Lung microvascular endothelial cell (primary cell): ENCODE measurements at regions not wholly inside any gene's neighbourhood (a gene's known extent, or its start where the extent isn't known, plus 50 kb on each side); places are given as distances from the start of the nearest gene placed in this dataset.

Source experiments
- DNase-seq, 2 donors: peaks; one replicate each; pipeline versions ENCODE4 v3.0.0 to v3.0.0-alpha.2; 2010; ENCODE audit warnings: low read depth in 2 of 2

- no peak for DNase-seq
These were observed 176.5 kb downstream of the MEX3B start for GRCh38 chr15:81869161-81869954.

GRCh38 chr15:81865850-81866537 is 179.8 kb downstream of the MEX3B start:
- no peak for DNase-seq

- no peak for DNase-seq
These were observed 182.7 kb downstream of the MEX3B start for GRCh38 chr15:81863162-81863561.

GRCh38 chr15:81859737-81860516 is 185.9 kb downstream of the MEX3B start:
- DNase-seq: no peak

- no peak for DNase-seq
These were observed 187.2 kb downstream of the MEX3B start for GRCh38 chr15:81858586-81858985.

- no peak for DNase-seq
These were observed 187.7 kb downstream of the MEX3B start for GRCh38 chr15:81858136-81858535.

GRCh38 chr15:81856634-81857026 is 189.2 kb downstream of the MEX3B start:
- DNase-seq: no peak

- no peak for DNase-seq
These were observed 189.7 kb downstream of the MEX3B start for GRCh38 chr15:81856001-81856633.

- DNase-seq: no peak
These were observed 192.6 kb downstream of the MEX3B start for GRCh38 chr15:81853150-81853748.

GRCh38 chr15:81852411-81853149 is 193.2 kb downstream of the MEX3B start:
- no peak for DNase-seq

GRCh38 chr15:81851757-81852156 is 194.1 kb downstream of the MEX3B start:
- DNase-seq: no peak

- no peak for DNase-seq
These were observed 194.5 kb downstream of the MEX3B start for GRCh38 chr15:81851325-81851724.

- DNase-seq: no peak
These were observed 196.5 kb downstream of the MEX3B start for GRCh38 chr15:81849289-81849688.

GRCh38 chr15:81848701-81849100 is 197.1 kb downstream of the MEX3B start:
- no peak for DNase-seq

GRCh38 chr15:81843757-81844407 is 201.9 kb downstream of the MEX3B start:
- DNase-seq: no peak

GRCh38 chr15:81843226-81843625 is 202.6 kb downstream of the MEX3B start:
- no peak for DNase-seq

GRCh38 chr15:81839387-81839786 is 206.4 kb downstream of the MEX3B start:
- DNase-seq: no peak

GRCh38 chr15:81835731-81836130 is 210.1 kb downstream of the MEX3B start:
- no peak for DNase-seq

GRCh38 chr15:81830520-81830919 is 215.3 kb downstream of the MEX3B start:
- DNase-seq: no peak

GRCh38 chr15:81829918-81830317 is 215.9 kb downstream of the MEX3B start:
- DNase-seq: no peak
